ENCODE measurements at regions not wholly inside any gene's neighbourhood (a gene's known extent, or its start where the extent isn't known, plus 50 kb on each side); places are given as distances from the start of the nearest gene placed in this dataset.

DNA sequence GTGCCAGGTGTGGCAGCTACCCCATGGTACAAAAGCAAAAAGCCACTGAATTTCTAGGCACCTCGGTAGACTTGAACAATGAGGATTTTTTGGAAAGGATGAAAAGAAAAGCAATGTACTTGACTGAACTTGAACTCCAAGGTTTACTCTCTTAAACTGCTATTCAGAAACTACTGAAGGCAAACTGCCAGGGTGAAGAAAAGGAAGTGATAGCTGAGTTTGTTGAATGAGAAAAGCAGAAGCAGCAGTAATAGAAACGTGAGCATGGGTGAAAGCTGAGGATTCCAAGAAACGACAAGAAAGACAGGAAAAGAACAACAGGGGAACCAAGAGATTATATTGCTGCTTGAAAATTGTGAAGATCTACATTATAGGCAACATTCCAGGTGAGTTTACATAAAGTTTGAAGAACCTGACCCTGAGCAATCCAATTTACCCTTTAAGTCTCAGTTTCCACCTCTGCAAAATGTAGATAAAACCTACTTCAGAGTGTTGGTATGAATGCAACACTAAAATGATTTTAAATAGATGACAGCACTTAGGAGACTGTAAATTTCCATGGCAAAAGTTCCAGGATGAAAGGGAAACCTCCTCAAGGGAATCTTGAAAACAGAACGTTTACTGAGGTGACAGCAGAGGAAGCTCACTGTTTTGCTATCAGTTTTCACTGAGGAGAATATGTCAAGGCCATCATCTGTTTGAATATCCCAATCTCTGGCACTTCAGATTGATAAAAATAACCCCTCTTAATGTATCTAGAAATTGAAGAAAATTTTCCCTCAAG, 245.8 kb downstream of the SPATA31D1 start:
- peak in 1 of 2 donors; percentile 5 for DNase-seq

DNA sequence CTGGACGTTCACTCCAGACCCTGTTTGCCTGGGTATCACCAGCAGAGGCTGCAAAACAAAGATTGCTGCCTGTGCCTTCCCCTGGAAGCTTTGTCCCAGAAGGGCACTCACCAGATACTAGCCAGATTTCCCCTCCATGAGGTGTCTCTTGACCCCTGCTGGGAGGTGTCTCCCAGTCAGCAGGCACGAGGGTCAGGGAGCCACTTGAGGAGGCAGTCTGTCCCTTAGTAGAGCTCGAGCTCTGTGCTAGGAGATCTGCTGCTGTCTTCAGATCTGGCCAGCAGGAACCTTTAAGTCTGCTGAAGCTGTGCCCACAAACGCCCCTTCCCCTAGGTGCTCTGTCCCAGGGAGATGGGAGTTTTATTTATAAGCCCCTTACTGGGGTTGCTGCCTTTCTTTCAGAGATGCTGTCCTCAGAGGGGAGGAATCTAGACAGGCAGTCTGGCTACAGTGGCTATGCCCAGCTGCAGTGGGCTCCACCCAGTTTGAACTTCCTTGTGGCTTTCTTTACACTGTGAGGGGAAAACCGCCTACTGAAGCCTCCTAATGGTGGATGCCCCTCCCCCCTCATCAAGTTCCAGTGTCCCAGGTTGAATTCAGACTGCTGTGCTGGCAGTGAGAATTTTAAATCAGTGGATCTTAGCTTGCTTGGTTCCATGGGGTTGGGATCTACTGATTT, 253.9 kb downstream of the SPATA31D1 start:
- no peak for DNase-seq

DNA sequence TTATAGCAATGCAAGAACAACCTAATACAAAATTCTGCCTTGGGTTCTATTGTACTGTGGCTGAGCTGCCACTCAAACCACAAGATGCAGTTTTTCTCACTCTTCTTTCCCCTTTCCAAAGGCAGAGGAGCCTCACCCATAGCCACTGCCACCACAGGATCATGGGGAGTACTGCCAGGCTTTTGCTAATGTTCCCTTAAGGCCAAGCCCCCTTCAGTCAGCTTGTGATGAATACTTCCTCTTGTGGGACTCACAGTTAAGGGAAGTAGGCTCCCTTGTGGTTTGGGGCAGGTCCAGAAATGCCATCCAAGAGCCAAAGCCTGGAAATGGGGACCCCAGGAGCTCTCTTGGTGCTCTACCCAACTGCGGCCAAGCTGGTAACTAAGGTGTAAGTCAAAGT, 258.7 kb downstream of the SPATA31D1 start:
- peak; percentile 71 to 72 for DNase-seq

- DNase-seq, result no peak
These were observed 263.5 kb downstream of the SPATA31D1 start for GRCh38 chr9:82252116-82252515.

- DNase-seq, result no peak
These were observed 266.2 kb downstream of the SPATA31D1 start for GRCh38 chr9:82254646-82255367.

GRCh38 chr9:82255481-82256176, 267.1 kb downstream of the SPATA31D1 start:
- no peak for DNase-seq

DNA sequence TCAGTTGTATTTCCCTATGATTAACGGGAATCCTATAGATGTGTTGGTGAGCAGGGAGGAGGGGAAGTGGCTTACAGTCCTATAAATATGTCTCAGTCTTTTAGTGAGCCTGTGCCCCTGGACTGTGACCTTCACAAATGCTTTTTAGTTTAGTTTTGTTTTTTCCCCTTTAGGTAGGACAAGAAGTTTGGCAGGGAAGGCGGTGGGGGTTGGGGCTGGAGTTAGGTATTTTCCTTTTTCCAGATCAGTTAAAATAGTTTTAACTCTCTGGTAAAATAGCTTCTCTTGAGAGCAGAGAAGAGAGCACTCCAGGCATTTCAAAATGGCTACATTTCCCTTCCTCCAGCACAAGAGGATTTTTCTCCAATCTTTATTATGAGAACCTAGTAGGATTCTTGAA, 272.1 kb downstream of the SPATA31D1 start:
- DNase-seq, result no peak

DNA sequence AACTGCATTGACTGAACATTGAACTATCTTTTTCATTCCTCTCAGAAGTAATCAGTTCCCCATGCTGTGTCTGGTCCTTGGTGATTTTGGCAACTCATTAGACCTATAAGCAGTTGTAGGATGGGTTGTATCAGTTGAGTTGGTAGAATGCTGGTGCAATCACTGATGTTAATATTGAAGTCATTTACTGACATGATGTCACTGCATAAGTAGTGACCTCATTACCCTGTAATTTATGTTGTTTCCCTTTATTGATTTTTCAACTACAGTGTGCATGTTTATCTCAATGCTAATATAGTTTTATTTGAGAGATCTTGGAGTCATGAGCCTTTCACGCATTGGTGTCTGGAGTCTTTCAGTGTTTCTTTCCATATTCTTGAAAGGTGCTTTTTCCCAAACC, 275.0 kb downstream of the SPATA31D1 start:
- DNase-seq, result no peak

DNA sequence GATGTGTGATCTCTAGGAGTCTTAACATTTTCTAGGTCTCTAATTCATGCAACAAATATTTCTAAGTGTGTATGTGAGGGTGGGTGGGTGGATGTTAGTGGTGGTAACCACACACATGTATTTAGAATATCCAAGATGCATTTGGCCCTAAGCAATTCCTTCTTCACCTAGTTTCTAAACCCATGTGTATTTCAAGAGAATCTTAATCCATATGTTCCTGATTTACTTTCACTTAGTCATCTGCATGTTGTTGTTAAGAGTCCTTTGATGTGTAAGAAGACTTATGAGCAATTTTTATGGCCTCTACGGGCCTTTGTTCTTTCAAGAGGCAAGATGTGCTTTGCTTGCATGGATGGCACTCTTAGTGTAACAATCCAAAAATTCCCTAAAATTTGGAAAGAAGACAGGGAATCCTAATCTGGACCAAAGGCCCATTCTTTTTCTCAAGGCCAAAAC, 282.6 kb downstream of the SPATA31D1 start:
- no peak for DNase-seq

GRCh38 chr9:82273121-82273520, 284.5 kb downstream of the SPATA31D1 start:
- no peak for DNase-seq

DNA sequence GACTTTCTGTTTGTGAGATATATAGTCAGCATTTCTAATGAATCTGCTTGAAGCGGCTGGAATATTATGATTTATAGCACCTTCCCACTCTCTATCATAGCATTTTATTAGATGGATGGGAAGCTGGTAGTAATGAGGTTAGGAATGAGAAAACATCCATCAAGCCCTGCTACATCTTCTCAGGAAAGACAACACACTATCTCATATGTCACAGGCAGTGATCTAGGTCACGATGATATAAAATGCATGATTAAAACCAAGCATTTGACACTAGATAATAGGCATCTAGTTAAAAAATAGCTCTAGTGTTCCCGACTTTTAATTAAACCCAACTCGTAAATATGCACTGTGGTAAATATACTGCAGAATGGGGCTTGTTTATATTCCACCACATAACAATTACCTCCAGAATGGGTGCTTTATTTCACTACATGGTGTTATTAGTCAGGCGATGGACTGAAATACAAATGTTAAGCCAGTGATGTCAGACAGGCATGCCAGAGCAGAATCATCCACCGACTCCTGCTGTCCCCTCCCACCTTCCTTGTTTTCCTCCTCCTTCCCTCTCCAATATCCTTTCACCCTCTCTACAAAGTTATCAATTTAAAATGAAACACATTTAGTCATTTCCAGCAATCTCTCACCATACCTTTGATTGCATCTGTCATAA, 286.8 kb downstream of the SPATA31D1 start:
- no peak for DNase-seq

DNA sequence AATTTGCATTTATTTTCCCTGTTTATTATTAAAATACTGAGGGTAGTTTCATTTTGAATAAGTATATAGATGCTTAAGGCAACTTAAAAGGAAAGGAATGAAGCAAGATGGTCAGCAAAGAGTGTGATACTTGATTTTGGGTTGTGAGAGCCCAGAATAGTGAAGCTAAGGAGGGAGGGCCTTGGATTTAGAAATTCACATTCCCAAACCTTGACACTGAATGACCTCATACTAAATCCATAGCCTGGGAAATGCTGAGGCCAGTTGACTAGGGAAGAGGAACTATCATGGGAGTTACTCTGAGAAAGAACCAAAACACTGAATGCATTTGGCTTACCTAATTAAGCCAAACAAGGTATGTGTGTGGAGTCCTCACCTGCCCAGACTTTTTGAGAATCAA, 292.5 kb downstream of the SPATA31D1 start:
- no peak for DNase-seq

DNA sequence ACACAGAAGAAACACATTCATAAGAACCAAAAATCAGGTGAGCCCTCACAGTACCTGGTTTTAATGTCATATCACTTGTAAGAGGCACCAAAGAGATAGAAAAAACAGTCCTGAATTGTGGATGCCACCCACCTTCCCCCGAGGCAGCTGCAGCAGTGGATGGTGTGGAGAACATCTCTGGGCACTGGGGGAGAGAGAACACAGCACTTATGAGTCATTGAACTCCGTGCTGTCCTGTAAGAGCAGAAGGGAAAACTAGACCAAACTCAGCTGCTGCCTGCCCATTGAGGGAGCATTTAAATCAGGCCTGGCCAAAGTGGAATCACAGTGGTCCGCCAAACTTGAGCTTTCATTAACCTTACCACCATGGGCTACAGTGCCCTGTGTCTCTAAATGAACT, 296.2 kb downstream of the SPATA31D1 start:
- DNase-seq, result no peak

DNA sequence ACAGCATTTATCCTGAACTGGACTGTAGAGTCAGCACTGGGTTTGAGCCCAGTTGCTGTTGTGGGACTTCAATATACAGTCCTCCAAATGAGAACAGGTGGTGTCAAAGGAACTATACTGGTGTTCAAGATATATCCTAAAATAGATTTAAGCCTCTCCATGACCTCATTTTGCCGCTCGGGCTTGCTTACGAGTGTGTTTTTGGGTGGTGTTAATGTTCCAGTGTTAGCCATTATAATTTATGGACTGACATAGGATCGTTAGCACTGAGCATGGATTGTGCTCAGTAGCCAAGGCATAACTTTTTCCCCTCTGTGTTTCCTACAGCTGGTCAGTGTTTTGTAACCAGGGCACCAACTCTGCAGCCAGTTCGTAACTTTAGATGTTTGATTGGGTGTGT, 306.6 kb downstream of the SPATA31D1 start:
- no peak for DNase-seq

- DNase-seq, result no peak
These were observed 311.3 kb downstream of the SPATA31D1 start for GRCh38 chr9:82299870-82300269.

DNA sequence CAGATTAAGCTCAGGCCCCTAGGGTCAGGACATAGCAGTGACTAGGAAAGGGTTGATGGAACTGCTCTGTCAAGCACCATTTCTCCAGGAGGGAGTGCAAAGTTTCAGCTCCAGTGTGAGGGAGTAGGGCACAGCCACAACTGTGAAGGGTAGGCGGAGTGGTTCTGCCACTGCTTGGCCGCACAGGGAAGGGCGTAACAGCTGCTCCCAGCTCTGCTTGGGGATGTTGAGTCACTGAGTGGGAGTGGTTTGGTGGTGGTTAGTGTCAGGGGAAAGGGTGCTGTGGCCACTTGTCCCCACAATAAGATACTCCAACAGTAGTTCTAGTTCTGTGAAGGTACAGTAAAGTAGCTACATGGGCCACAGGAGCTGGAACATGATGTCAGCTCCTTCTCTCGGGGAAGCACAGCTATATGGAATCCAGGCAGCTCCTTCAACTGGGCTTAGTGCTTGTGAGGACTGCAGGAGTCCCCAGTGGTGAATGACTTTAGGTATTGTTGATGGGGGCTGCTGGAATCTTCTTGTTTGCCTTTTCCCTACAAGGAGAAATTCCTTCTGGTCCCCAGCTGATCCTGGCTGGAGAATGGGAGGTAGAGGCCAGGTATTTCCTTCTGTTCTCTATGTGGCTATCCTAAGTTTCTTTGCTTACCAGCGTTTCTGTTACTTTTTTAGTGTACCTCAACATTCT, 314.5 kb downstream of the SPATA31D1 start:
- no peak for DNase-seq

- no peak for DNase-seq
These were observed 320.3 kb downstream of the SPATA31D1 start for GRCh38 chr9:82308836-82309235.

- no peak for DNase-seq
These were observed 325.1 kb downstream of the SPATA31D1 start for GRCh38 chr9:82313697-82314096.

DNA sequence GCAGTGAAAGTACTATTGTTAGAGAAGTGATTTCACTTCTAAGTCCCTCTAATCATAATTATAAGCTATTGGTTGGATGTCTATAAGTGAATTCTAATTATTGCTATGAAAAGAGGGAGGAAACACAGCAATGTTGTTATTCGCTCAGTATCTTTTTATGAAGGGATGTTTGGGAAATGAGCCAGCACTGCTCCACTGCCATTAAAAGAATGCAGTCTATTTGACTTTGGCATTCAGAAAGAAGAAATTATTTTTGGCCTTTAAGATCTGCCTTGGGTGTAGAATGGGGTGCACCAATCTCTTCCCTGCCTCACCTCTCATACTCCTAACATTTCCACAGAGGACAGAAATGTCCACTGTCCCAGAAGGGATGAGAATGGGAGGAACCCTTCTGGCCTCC, 332.0 kb downstream of the SPATA31D1 start:
- DNase-seq, result no peak

GRCh38 chr9:82325907-82326306, 337.3 kb downstream of the SPATA31D1 start:
- no peak for DNase-seq

DNA sequence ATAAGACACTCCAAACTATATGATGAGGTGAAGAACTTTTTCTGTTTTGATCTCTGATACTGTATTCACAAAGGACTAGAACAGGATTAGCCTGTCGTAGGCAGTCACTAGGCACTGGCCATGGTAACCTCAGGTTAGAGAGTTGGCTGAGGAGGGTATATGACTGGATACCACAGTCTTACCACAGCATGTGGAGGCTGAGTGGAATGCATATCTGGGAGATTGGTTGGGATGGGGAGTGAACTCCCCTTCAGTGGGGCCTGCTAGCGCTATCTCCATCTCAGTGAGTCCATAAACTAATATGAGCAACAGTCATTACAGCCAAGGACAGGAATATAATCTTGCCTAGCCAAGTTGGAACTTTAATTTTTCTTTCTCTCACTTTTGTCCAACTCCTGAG, 339.1 kb downstream of the SPATA31D1 start:
- DNase-seq, result no peak

DNA sequence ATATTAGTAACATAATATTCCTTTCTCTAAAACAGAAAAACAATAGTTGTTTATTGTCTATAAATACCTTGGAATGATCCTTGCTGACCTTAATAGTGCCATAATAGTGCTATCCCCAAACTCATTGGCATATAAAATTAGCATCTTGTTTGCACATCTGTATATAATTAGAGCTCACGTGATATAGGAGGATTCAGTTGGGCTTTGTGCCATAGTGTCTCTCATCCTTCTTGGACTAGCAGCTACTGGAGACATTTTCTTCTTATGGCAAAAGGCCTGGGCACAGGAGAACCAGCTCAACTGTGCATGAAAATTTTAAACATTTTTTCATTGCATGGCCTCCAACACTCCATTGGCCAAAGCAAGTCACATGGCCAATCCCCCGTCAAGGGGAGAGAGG, 342.5 kb downstream of the SPATA31D1 start:
- no peak for DNase-seq

Measured in inflammatory macrophage treated with lipopolysaccharide for 1 hour (primary cell).